ENCODE measurements at regions not wholly inside any gene's neighbourhood (a gene's known extent, or its start where the extent isn't known, plus 50 kb on each side); places are given as distances from the start of the nearest gene placed in this dataset.
"Not testable (repeated sequence)": the region's sequence is repeated elsewhere in the genome, so short reads cannot be mapped to it uniquely, and the experiment has no call there.

- no peak for DNase-seq (ENCODE audit: low read depth)
These were observed 532.1 kb upstream of the PITX2 start for GRCh38 chr4:111154934-111155333.

DNA sequence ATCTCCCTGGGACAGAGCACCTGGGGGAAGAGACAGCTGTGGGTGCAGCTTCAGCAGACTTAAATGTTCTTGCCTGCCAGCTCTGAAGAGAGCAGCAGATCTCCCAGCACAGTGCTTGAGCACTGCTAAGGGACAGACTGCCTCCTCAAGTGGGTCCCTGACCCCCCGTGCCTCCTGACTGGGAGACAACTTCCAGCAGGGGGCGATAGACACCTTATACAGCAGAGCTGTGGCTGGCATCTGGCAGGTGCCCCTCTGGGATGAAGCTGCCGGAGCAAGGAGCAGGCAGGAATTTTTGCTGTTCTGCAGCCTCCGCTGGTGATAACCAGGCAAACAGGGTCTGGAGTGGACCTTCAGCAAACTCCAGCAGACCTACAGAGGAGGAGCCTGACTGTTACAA is 541.7 kb upstream of the PITX2 start:
- DNase-seq (ENCODE audit: low read depth) = not testable (repeated sequence)

- no peak for DNase-seq (ENCODE audit: low read depth)
These were observed 551.5 kb upstream of the PITX2 start for GRCh38 chr4:111174331-111174730.

GRCh38 chr4:111178231-111178630 is 555.4 kb upstream of the PITX2 start:
- DNase-seq (ENCODE audit: low read depth) = no peak

- DNase-seq (ENCODE audit: low read depth) = no peak
These were observed 564.2 kb upstream of the PITX2 start for GRCh38 chr4:111187108-111187507.

DNA sequence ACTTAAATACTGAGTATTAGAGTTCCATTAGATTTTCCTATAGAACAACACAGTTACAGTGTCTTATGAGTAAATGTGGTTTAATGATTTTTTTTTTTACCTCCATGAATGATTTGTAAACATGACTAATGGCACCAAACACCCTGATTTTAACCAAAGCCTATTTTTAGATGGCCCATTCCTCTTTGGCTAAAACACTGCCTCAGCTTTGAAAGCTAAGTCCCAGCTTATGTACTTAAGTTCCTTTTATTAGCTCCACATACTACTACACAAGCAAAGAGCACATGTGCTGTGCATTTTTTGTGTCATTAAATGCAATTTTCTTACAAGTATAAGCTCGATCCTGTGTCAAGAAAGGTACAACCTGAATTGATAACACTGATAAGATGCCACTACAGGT is 575.6 kb upstream of the PITX2 start:
- DNase-seq (ENCODE audit: low read depth) = no peak

DNA sequence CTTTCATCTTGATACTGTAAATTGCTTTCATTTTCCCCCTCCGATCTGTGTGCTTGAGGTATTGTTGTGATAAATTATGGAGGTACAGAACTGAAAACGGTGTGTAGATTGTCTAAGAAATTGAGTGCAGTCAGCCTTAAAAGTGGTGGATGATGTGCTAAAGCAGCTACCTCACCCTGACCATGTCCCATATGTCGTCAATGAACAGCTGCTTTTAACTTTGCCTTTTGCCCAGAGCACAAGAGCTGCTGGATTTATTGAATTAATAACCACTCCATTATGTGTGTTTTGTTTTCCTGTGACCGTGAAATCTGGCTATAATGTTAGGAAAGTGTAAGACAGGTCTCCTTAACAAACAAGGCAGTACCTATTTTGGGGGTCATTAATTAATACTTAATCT is 581.9 kb upstream of the PITX2 start:
- no peak for DNase-seq (ENCODE audit: low read depth)

DNA sequence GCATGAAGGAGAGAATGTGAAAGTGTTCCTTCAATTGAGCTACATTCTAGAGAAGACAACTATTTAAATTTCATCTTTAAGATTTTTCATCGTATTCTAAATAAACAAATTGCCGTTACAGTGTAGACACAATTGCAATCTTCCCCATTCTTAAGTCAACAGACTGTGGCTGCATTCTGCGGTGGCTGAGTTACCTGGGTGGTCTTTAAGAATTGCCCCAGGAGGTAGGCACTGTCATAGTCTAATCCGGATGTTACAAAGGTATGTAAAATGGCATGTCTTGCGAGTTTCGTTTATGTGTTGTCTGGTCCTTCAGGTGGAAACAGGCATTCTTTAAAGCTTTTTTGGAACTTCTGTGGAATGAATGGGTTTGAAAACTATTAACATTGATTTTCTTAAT is 586.1 kb upstream of the PITX2 start:
- DNase-seq (ENCODE audit: low read depth) = no peak

DNA sequence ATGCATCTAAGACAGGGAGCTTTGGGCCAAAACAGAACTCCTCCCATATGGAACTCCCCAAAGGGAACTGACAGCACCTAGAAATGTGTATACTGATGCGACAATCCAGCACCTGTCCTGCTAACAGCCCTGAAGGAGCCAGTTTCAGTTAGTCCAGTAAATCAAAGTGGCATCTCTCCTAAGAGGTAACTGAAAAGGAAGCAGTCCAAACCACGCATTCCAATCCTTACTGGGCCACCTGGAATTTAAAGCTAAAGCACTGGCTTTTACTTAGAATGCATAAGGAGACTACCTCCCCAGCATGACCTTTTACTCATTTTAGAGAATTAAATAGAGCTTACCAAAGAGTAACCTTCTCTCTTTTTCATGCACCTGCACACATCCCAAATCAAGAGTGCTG is 586.8 kb upstream of the PITX2 start:
- no peak for DNase-seq (ENCODE audit: low read depth)

- no peak for DNase-seq (ENCODE audit: low read depth)
These were observed 587.7 kb upstream of the PITX2 start for GRCh38 chr4:111210595-111210994.

- DNase-seq (ENCODE audit: low read depth) = no peak
These were observed 590.7 kb upstream of the PITX2 start for GRCh38 chr4:111213531-111213930.

DNA sequence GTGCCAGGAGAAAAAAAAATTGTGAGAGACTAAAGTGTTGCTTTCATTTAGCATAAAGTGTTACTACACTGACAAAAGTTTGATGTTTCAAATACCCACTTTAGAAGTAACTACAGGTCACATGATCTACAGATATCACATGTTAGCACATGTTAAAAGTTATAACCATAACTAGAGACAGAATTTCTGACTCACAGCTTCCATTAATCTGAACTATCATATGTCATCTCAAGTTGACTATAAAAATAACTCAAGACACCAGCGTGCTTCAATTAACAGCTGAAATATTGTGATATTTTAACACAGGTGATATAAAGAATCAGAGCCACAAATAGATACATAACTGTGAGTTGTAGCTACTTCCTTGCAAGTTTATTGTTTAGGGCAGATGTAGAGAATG is 591.5 kb upstream of the PITX2 start:
- no peak for DNase-seq (ENCODE audit: low read depth)

DNA sequence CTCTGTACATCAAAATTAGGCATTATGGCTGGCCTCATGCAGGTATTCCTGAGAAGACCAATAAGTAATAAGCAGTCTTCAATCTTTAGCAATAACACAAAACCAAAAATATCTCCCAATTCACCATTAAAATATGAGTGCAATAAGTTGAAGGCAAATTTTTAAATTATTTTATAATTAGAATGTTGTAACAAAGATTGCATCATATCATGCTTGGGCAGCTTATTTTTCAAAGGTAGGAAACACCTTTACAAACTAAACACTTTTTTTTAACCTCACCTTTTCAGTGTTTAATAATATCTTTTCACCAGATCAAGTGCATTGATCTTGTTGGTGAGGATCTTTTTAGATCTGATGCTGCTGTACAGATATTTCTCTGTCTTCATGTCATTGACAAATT is 592.9 kb upstream of the PITX2 start:
- no peak for DNase-seq (ENCODE audit: low read depth)

DNA sequence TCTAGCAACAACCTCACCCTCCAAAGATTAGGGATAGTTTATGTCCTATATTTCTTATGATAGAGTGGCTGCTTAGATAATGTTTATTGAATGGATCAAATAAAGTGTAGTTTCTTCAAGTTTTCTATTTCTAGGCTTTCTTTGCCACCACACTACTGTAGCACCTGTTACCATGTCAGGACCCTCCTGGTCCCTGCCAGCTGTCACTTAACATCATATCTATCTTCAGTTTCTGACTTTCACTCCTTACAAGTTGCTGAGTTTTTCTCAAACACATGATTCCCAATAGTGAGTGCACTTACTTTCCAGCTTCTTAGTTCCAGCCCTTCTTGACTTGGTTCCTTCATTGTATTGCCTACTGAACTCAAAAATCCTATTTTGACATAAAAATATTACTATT is 593.9 kb upstream of the PITX2 start:
- DNase-seq (ENCODE audit: low read depth) = no peak

DNA sequence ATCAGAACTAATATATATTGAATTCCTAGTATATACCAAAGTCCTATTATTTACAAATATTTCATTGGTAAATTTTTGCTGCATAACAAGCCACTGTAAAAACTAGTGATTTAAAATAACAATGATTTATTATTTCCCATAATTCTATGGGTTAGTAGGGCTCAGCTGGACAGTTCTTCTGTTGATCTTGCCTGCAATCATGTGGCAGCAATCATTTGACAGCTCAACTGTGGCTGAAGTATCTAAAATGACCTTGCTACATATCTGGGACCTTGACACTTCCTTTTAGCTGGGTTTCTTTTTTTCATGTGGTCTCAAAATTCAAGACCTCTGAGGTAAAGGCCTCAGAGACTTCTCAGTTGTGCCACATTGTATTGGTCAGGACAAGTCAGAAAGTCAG is 598.5 kb upstream of the PITX2 start:
- no peak for DNase-seq (ENCODE audit: low read depth)

DNA sequence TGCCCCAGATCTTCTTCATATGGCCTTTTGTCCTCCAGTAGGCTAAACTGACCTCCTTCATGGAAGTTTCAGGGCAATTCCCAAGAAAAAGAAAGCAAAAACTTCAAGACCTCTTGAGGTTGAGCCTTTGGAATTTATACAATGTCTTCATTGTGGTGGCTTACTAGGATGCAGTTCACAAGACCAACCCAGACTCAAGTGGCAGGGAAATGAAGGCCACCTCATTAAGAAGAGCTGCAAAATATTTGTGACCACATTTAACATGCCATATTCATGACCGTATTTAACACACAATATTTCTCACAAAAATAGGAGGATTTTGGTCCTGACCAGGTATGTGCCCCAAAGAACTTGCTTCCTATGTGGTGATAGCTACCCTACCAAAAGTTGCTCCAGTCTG is 605.5 kb upstream of the PITX2 start:
- no peak for DNase-seq (ENCODE audit: low read depth)

- peak; percentile 53 for DNase-seq (ENCODE audit: low read depth)
These were observed 606.0 kb upstream of the PITX2 start for GRCh38 chr4:111228874-111229273.

- DNase-seq (ENCODE audit: low read depth) = peak; percentile 31
These were observed 607.4 kb upstream of the PITX2 start for GRCh38 chr4:111230265-111230664.

GRCh38 chr4:111231281-111231680 is 608.4 kb upstream of the PITX2 start:
- DNase-seq (ENCODE audit: low read depth) = no peak

GRCh38 chr4:111234939-111235338 is 612.1 kb upstream of the PITX2 start:
- no peak for DNase-seq (ENCODE audit: low read depth)

- no peak for DNase-seq (ENCODE audit: low read depth)
These were observed 641.0 kb upstream of the PITX2 start for GRCh38 chr4:111263836-111264235.

- DNase-seq (ENCODE audit: low read depth) = no peak
These were observed 644.1 kb upstream of the PITX2 start for GRCh38 chr4:111266937-111267336.

GRCh38 chr4:111267786-111268185 is 644.9 kb upstream of the PITX2 start:
- DNase-seq (ENCODE audit: low read depth) = no peak

GRCh38 chr4:111268769-111269414 is 646.0 kb upstream of the PITX2 start:
- DNase-seq (ENCODE audit: low read depth) = peak; percentile 55

DNA sequence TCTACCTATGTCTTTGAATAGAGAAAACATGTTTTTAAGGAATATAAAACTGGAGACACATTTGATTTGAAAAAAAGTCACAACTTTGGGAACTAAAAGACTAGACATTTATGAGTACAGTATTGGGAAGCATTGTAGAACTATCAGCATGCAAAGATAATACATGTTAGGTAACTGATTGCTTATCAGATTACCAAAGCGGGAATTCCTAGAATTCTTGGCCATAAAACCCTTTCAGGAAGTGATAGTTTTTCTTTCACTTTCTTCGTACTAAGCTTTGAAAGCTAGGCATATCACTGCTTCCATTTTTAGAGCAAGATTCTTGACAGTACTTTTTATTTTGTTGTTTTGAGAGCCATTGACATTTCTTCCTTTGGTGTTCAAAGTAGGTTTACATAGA is 646.6 kb upstream of the PITX2 start:
- peak; percentile 17 for DNase-seq (ENCODE audit: low read depth)

All from non-pigmented ciliary epithelial cell (primary cell).